OCI-LY3 (cell line): ENCODE measurements at regions not wholly inside any gene's neighbourhood (a gene's known extent, or its start where the extent isn't known, plus 50 kb on each side); places are given as distances from the start of the nearest gene placed in this dataset.

Experiments
- H2AFZ ChIP-seq: fragments of 200-600, 300-600 bp; shearing (Covaris generic); 2 replicates; pipeline ENCODE4 v1.6.0; 2014; ENCODE audit warnings: antibody characterized with exemption, low read depth, low read length
- H3K27ac ChIP-seq: fragments of 200-600, 300-600 bp; sonication (generic); 2 replicates; pipeline ENCODE4 v1.5.1; 2014; ENCODE audit warnings: mild to moderate bottlenecking, low read length, moderate library complexity, mixed read lengths
- H3K27me3 ChIP-seq: fragments of 200-600, 300-600 bp; sonication (generic); 2 replicates; pipeline ENCODE4 v1.6.1; 2014; ENCODE audit warnings: low read depth, low read length, mixed read lengths
- H3K36me3 ChIP-seq: fragments of 200-600, 300-600 bp; sonication (generic); replicated peaks from 2 replicates; pipeline ENCODE3; 2014; ENCODE audit warnings: low read depth, low read length, mixed read lengths
- H3K4me1 ChIP-seq: fragments of 300-600, 200-600 bp; sonication (generic); 2 replicates; pipeline ENCODE4 v1.6.1; 2014; ENCODE audit warnings: low read length, mixed read lengths
- H3K4me2 ChIP-seq: fragments of 200-600, 300-600 bp; sonication (generic); 2 replicates; pipeline ENCODE4 v1.6.1; 2014; ENCODE audit warnings: low read length, mixed read lengths
- H3K4me3 ChIP-seq: fragments of 300-600, 200-600 bp; sonication (generic); 2 replicates; pipeline ENCODE4 v1.5.1; 2014; ENCODE audit warnings: antibody characterized with exemption, mild to moderate bottlenecking, low read length, moderate library complexity
- H3K79me2 ChIP-seq: fragments of 300-600, 200-600 bp; shearing (Covaris generic); 2 replicates; pipeline ENCODE4 v1.6.1; 2014; ENCODE audit warnings: mild to moderate bottlenecking, low read length, mixed read lengths
- H3K9ac ChIP-seq: fragments of 300-600, 200-600 bp; shearing (Covaris generic); 2 replicates; pipeline ENCODE4 v1.6.0; 2014; ENCODE audit warnings: mild to moderate bottlenecking, low read length, moderate library complexity
- H3K9me3 ChIP-seq: fragments of 200-600, 300-600 bp; shearing (Covaris generic); 2 replicates; pipeline ENCODE4 v1.6.1; 2014; ENCODE audit warnings: low read length, mixed read lengths; ENCODE audit not compliant: insufficient read depth
- H4K20me1 ChIP-seq: fragments of 200-600, 300-600 bp; sonication (generic); 2 replicates; pipeline ENCODE4 v1.6.1; 2016; ENCODE audit warnings: low read length, mixed read lengths; ENCODE audit not compliant: insufficient read depth
- EZH2phosphoT487 ChIP-seq: fragments of 200-600 bp; shearing (Covaris generic); IDR thresholded peaks from 2 replicates; pipeline ENCODE4 v1.6.1; 2018; ENCODE audit warnings: antibody characterized with exemption, mixed run types, low read depth
- TF ChIP-seq, protein P1 (sequence below): fragments of 200-600, 300-600 bp; sonication (generic); IDR thresholded peaks from 2 replicates; pipeline ENCODE4 v1.5.1; 2014; ENCODE audit warnings: antibody characterized with exemption, low read length, low read depth

- no peak overlapping the region for H3K4me2 ChIP-seq
- no peak overlapping the region for H3K9ac ChIP-seq
- no peaks in the 10 kb centered on the region for H3K36me3 ChIP-seq
- no peak overlapping the region for H3K27ac ChIP-seq
- no peak overlapping the region for H3K4me3 ChIP-seq
- no peaks in the 10 kb centered on the region for H4K20me1 ChIP-seq
- no peaks in the 10 kb centered on the region for H3K9me3 ChIP-seq
- no peaks in the 10 kb centered on the region for H3K4me1 ChIP-seq
- no peaks in the 10 kb centered on the region for H3K79me2 ChIP-seq
- no peaks in the 10 kb centered on the region for H3K27me3 ChIP-seq
- H2AFZ ChIP-seq, result no peak overlapping the region
- TF ChIP-seq, protein P1, sequence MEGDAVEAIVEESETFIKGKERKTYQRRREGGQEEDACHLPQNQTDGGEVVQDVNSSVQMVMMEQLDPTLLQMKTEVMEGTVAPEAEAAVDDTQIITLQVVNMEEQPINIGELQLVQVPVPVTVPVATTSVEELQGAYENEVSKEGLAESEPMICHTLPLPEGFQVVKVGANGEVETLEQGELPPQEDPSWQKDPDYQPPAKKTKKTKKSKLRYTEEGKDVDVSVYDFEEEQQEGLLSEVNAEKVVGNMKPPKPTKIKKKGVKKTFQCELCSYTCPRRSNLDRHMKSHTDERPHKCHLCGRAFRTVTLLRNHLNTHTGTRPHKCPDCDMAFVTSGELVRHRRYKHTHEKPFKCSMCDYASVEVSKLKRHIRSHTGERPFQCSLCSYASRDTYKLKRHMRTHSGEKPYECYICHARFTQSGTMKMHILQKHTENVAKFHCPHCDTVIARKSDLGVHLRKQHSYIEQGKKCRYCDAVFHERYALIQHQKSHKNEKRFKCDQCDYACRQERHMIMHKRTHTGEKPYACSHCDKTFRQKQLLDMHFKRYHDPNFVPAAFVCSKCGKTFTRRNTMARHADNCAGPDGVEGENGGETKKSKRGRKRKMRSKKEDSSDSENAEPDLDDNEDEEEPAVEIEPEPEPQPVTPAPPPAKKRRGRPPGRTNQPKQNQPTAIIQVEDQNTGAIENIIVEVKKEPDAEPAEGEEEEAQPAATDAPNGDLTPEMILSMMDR, result peak; percentile 68
- TF ChIP-seq EZH2phosphoT487, result no peak
Measured at GRCh38 chrX:36908801-36909675, 99.1 kb upstream of the FAM47C start.

GRCh38 chrX:36909676-36910030, 98.5 kb upstream of the FAM47C start:
- Histone ChIP-seq H3K27ac (no peak overlapping the region), H3K4me3 (no peak overlapping the region), H3K36me3 (no peaks in the 10 kb centered on the region), H2AFZ (no peak overlapping the region), H4K20me1 (no peaks in the 10 kb centered on the region), H3K79me2 (no peaks in the 10 kb centered on the region), H3K4me2 (no peak overlapping the region), H3K4me1 (no peaks in the 10 kb centered on the region), H3K9ac (no peak overlapping the region), H3K9me3 (no peaks in the 10 kb centered on the region), H3K27me3 (no peaks in the 10 kb centered on the region)
- TF ChIP-seq, protein P1, result no peak
- no peak for TF ChIP-seq EZH2phosphoT487

GRCh38 chrX:36913551-36913950, 94.6 kb upstream of the FAM47C start:
- Histone ChIP-seq H3K27ac (no peak overlapping the region), H3K79me2 (no peaks in the 10 kb centered on the region), H4K20me1 (no peaks in the 10 kb centered on the region), H3K4me3 (no peak overlapping the region), H3K27me3 (no peaks in the 10 kb centered on the region), H2AFZ (no peak overlapping the region), H3K36me3 (no peaks in the 10 kb centered on the region), H3K9ac (no peak overlapping the region), H3K4me2 (no peak overlapping the region), H3K4me1 (no peaks in the 10 kb centered on the region), H3K9me3 (no peaks in the 10 kb centered on the region)
- TF ChIP-seq EZH2phosphoT487, result no peak
- TF ChIP-seq, protein P1, result no peak

DNA sequence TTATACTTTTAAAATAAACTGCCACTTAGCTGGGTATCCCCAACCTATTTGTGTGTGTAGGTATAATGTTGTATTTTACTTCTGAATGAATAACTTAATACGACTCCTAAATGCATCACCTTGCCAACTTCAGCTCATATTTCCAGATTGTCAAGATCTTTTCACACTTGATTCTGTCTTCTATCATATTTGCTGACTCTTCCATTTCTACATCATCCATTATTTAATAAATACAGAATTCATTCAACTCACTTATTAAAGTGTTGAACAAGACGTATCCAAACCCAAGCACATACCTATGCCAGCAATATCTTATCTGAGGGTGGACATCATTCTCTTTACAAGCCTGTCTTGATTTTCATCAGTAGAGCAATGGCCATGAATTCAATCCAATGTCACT, 91.2 kb upstream of the FAM47C start:
- Histone ChIP-seq H3K79me2 (no peaks in the 10 kb centered on the region), H3K27me3 (no peaks in the 10 kb centered on the region), H3K27ac (no peak overlapping the region), H3K4me1 (no peaks in the 10 kb centered on the region), H3K9ac (no peak overlapping the region), H3K4me3 (no peak overlapping the region), H3K36me3 (no peaks in the 10 kb centered on the region), H3K4me2 (no peak overlapping the region), H4K20me1 (no peaks in the 10 kb centered on the region), H3K9me3 (no peaks in the 10 kb centered on the region), H2AFZ (no peak overlapping the region)
- TF ChIP-seq, protein P1, result no peak
- no peak for TF ChIP-seq EZH2phosphoT487
